Stomach (tissue), 4 donors: ENCODE measurements at regions not wholly inside any gene's neighbourhood (a gene's known extent, or its start where the extent isn't known, plus 50 kb on each side); places are given as distances from the start of the nearest gene placed in this dataset.

ENCODE experiments used
- EP300 ChIP-seq: sonication (generic); formaldehyde crosslinking; IDR thresholded peaks from one replicate; pipeline ENCODE4 v1.6.1; 2017; ENCODE audit warnings: antibody characterized with exemption
- POLR2AphosphoS5 ChIP-seq, 3 donors: sonication (generic); formaldehyde crosslinking; IDR thresholded peaks; one replicate each; pipeline ENCODE4 v1.6.1; 2016; ENCODE audit warnings: antibody characterized with exemption in 3 of 3
- TF ChIP-seq, protein P1 (sequence below), 7 experiments: fragments of 450-650 bp in 4 of 7; fragments of 200-600 bp in 3 of 7; sonication (generic) in 3 of 7; IDR thresholded peaks; one replicate each; pipeline ENCODE4 v1.5.1; 2016 to 2019; ENCODE audit warnings: antibody characterized with exemption in 7 of 7, control low read depth in 2 of 7, mild to moderate bottlenecking in 1 of 7

DNA sequence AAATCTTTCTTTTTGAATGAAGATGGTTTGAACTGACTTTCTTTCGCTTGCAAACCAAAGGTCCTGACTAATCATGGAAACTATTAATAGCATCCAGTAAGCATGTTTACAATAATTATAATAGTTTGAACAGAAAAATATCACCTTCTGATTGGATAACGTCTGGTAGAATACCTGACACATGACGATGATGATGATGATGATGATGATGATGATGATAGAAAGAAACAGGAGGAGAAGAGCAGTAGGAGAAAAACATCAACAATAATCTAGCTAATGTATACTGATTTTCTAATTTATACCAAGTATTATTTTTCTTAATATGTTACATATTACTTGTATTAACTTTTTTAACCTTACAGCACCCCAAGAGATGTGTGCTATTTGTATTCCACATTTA lies 157.5 kb upstream of the SPRY2 start:
- TF ChIP-seq EP300 (no peak), POLR2AphosphoS5 (IDR thresholded peaks at IDR 0.05) (no peak)
- TF ChIP-seq, protein P1, sequence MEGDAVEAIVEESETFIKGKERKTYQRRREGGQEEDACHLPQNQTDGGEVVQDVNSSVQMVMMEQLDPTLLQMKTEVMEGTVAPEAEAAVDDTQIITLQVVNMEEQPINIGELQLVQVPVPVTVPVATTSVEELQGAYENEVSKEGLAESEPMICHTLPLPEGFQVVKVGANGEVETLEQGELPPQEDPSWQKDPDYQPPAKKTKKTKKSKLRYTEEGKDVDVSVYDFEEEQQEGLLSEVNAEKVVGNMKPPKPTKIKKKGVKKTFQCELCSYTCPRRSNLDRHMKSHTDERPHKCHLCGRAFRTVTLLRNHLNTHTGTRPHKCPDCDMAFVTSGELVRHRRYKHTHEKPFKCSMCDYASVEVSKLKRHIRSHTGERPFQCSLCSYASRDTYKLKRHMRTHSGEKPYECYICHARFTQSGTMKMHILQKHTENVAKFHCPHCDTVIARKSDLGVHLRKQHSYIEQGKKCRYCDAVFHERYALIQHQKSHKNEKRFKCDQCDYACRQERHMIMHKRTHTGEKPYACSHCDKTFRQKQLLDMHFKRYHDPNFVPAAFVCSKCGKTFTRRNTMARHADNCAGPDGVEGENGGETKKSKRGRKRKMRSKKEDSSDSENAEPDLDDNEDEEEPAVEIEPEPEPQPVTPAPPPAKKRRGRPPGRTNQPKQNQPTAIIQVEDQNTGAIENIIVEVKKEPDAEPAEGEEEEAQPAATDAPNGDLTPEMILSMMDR (IDR thresholded peaks at IDR 0.05), result no peak
